OCI-LY1 (cell line): ENCODE measurements at regions not wholly inside any gene's neighbourhood (a gene's known extent, or its start where the extent isn't known, plus 50 kb on each side); places are given as distances from the start of the nearest gene placed in this dataset.

Source experiments
- H2AFZ ChIP-seq: fragments of 200-600 bp; sonication (generic), shearing (Covaris generic); 2 replicates; pipeline ENCODE4 v1.6.0; 2014; ENCODE audit warnings: antibody characterized with exemption, mild to moderate bottlenecking, low read length
- H3F3A ChIP-seq: fragments of 200-600 bp; sonication (generic), shearing (Covaris generic); 2 replicates; pipeline ENCODE4 v1.6.0; 2014; ENCODE audit warnings: mild to moderate bottlenecking, antibody characterized with exemption, low read length, moderate library complexity; ENCODE audit not compliant: insufficient read depth
- H3K27ac ChIP-seq: fragments of 200-600 bp; sonication (generic); 2 replicates; pipeline ENCODE4 v1.5.1; 2014; ENCODE audit warnings: low read length, mixed run types, mild to moderate bottlenecking, low read depth; ENCODE audit not compliant: poor library complexity, severe bottlenecking
- H3K27me3 ChIP-seq: fragments of 200-600 bp; sonication (generic); 2 replicates; pipeline ENCODE4 v1.6.0; 2014; ENCODE audit warnings: antibody characterized with exemption, mild to moderate bottlenecking, low read length, moderate library complexity; ENCODE audit not compliant: insufficient read depth
- H3K36me3 ChIP-seq: fragments of 200-600 bp; sonication (generic); 2 replicates; pipeline ENCODE4 v1.6.1; 2014; ENCODE audit warnings: mild to moderate bottlenecking, antibody characterized with exemption, low read length, moderate library complexity, mixed read lengths; ENCODE audit not compliant: insufficient read depth
- H3K4me1 ChIP-seq: fragments of 200-600 bp; sonication (generic); 2 replicates; pipeline ENCODE4 v1.5.1; 2014; ENCODE audit warnings: mild to moderate bottlenecking, low read length, moderate library complexity; ENCODE audit not compliant: insufficient read depth, severe bottlenecking
- H3K4me2 ChIP-seq: fragments of 200-600 bp; sonication (generic), shearing (Covaris generic); 2 replicates; pipeline ENCODE4 v1.6.1; 2014; ENCODE audit warnings: low read length
- H3K4me3 ChIP-seq: fragments of 200-600 bp; sonication (generic); 2 replicates; pipeline ENCODE4 v1.5.1; 2014; ENCODE audit warnings: low read length, low read depth, mild to moderate bottlenecking, mixed read lengths; ENCODE audit not compliant: poor library complexity, severe bottlenecking
- H3K79me2 ChIP-seq: fragments of 200-600 bp; shearing (Covaris generic); 2 replicates; pipeline ENCODE4 v1.6.1; 2016; ENCODE audit warnings: mixed run types, low read length, mixed read lengths; ENCODE audit not compliant: insufficient read depth
- H3K9ac ChIP-seq: fragments of 200-600 bp; sonication (generic), shearing (Covaris generic); 2 replicates; pipeline ENCODE4 v1.6.1; 2014; ENCODE audit warnings: mild to moderate bottlenecking, low read length, mixed read lengths
- H3K9me2 ChIP-seq: fragments of 200-600 bp; sonication (generic), shearing (Covaris generic); 2 replicates; pipeline ENCODE4 v1.6.1; 2014; ENCODE audit warnings: low read depth, mild to moderate bottlenecking, low read length, mixed read lengths
- H3K9me3 ChIP-seq: fragments of 200-600 bp; shearing (Covaris generic); 2 replicates; pipeline ENCODE4 v1.6.1; 2014; ENCODE audit warnings: low read length, mixed read lengths
- H4K20me1 ChIP-seq: fragments of 200-600 bp; sonication (generic), shearing (Covaris generic); 2 replicates; pipeline ENCODE4 v1.6.0; 2016; ENCODE audit warnings: mild to moderate bottlenecking, low read length; ENCODE audit not compliant: insufficient read depth
- CTCF ChIP-seq: fragments of 200-600 bp; sonication (generic), shearing (Covaris generic); IDR thresholded peaks from 2 replicates; pipeline ENCODE4 v1.5.1; 2017; ENCODE audit warnings: mild to moderate bottlenecking, antibody characterized with exemption, low read length, moderate library complexity, mixed read lengths
- EZH2 ChIP-seq: fragments of 200-600 bp; sonication (generic), shearing (Covaris generic); IDR thresholded peaks from 2 replicates; pipeline ENCODE4 v1.8.0; 2017; ENCODE audit warnings: borderline replicate concordance, mixed run types, mild to moderate bottlenecking, antibody characterized with exemption, low read length, moderate library complexity, mixed read lengths

GRCh38 chr10:59057345-59057744 lies 119.1 kb upstream of the PHYHIPL start:
- H3F3A ChIP-seq = no peaks in the 10 kb centered on the region

DNA sequence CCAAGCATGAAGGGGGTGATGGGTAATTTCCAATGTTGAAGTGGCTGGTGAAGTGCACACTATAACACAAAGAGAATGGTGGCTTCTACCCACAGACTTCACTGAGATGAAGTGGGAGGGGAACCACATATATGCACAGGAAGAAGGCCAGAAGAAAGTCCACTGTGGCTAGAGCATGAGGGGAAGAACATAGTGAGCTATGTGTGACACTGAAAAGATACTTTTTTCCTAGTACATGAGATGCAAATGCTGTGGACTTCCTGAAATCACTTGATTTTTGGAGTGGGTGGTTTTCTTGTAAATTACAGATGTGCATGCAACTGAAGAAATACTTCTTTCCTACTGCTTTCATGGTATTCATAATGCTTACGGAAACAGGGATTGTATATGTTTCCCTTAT lies 115.6 kb upstream of the PHYHIPL start:
- no peaks in the 10 kb centered on the region for H3K36me3 ChIP-seq
- H3K27ac ChIP-seq = no peak overlapping the region
- no peaks in the 10 kb centered on the region for H3K9me3 ChIP-seq
- no peak overlapping the region for H3K4me2 ChIP-seq
- no peak overlapping the region for H3K9ac ChIP-seq
- H3K27me3 ChIP-seq = no peaks in the 10 kb centered on the region
- no peak overlapping the region for H2AFZ ChIP-seq
- H4K20me1 ChIP-seq = no peaks in the 10 kb centered on the region
- no peak for TF ChIP-seq EZH2
- TF ChIP-seq CTCF = no peak
- H3K4me1 ChIP-seq = no peaks in the 10 kb centered on the region
- no peaks in the 10 kb centered on the region for H3K79me2 ChIP-seq
- H3K4me3 ChIP-seq = no peak overlapping the region
- H3F3A ChIP-seq = no peaks in the 10 kb centered on the region
- no peaks in the 10 kb centered on the region for H3K9me2 ChIP-seq

More at GRCh38 chr10:59057345-59057744, 119.1 kb upstream of the PHYHIPL start:
- Histone ChIP-seq H4K20me1 (no peaks in the 10 kb centered on the region), H3K9ac (no peak overlapping the region), H3K27ac (no peak overlapping the region), H3K27me3 (no peaks in the 10 kb centered on the region), H3K4me1 (no peaks in the 10 kb centered on the region), H3K9me2 (no peaks in the 10 kb centered on the region), H3K9me3 (no peaks in the 10 kb centered on the region), H2AFZ (no peak overlapping the region), H3K79me2 (no peaks in the 10 kb centered on the region), H3K4me3 (no peak overlapping the region), H3K4me2 (no peak overlapping the region), H3K36me3 (no peaks in the 10 kb centered on the region)
- TF ChIP-seq EZH2 (no peak), CTCF (no peak)

DNA sequence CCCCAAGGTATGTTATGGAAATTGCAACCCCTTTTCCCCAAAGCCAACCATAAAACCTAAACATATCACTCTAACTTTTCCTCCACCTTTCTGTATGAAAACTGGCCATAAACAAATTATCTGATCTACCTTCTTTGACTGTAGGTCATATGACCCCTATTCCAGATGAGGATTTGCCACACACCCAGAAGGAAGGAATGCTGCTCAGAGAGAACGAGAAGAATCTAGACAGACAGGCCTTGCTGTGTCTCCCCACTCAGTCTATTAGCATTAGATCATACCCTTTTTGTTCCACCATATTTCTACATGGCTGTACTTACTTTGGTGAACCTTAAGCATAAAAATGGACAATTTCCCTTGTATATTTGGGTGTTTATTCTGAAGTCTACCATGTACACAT lies 113.0 kb upstream of the PHYHIPL start:
- H3K9me3 ChIP-seq = no peaks in the 10 kb centered on the region
- H2AFZ ChIP-seq = no peak overlapping the region
- H3F3A ChIP-seq = no peaks in the 10 kb centered on the region
- H3K27ac ChIP-seq = no peak overlapping the region
- no peak for TF ChIP-seq EZH2
- TF ChIP-seq CTCF = no peak
- no peak overlapping the region for H3K4me2 ChIP-seq
- no peaks in the 10 kb centered on the region for H3K27me3 ChIP-seq
- no peak overlapping the region for H3K4me3 ChIP-seq
- H3K79me2 ChIP-seq = no peaks in the 10 kb centered on the region
- no peaks in the 10 kb centered on the region for H3K4me1 ChIP-seq
- H3K36me3 ChIP-seq = no peaks in the 10 kb centered on the region
- no peaks in the 10 kb centered on the region for H4K20me1 ChIP-seq
- no peak overlapping the region for H3K9ac ChIP-seq
- H3K9me2 ChIP-seq = no peaks in the 10 kb centered on the region
